ENCODE measurements at regions not wholly inside any gene's neighbourhood (a gene's known extent, or its start where the extent isn't known, plus 50 kb on each side); places are given as distances from the start of the nearest gene placed in this dataset.

GRCh38 chr4:178894126-178894525 lies 1451.9 kb upstream of the AGA start:
- no peak for TF ChIP-seq POLR2A (IDR thresholded peaks at IDR 0.05; ENCODE audit: low read depth, low read length)
- TF ChIP-seq POLR2AphosphoS5 (IDR thresholded peaks at IDR 0.05; ENCODE audit: low read depth, low read length) = no peak
- no peak for TF ChIP-seq TAF1 (IDR thresholded peaks at IDR 0.05; ENCODE audit: borderline replicate concordance, low read depth, low read length)
